Tibial artery (tissue), 4 donors: ENCODE measurements at regions not wholly inside any gene's neighbourhood (a gene's known extent, or its start where the extent isn't known, plus 50 kb on each side); places are given as distances from the start of the nearest gene placed in this dataset.

Source experiments
- DNase-seq, 2 donors: peaks; one replicate each; pipeline ENCODE4 v3.0.0-alpha.2; 2019
- H3K27ac ChIP-seq, 2 donors: fragments of 200-600 bp; sonication (generic) in 1 of 2; 1 replicate in 1 of 2; 2 replicates in 1 of 2; pipeline ENCODE4 v1.5.1; 2018 to 2019; ENCODE audit warnings: mild to moderate bottlenecking in 1 of 2
- H3K27me3 ChIP-seq, 2 donors: fragments of 200-600 bp; sonication (generic) in 1 of 2; one replicate each; pipeline versions ENCODE4 v1.5.1 to v1.6.0; 2016 to 2019
- H3K36me3 ChIP-seq, 3 donors: fragments of 200-600 bp; sonication (generic) in 2 of 3; one replicate each; pipeline ENCODE4 v1.5.1; 2016 to 2019; ENCODE audit warnings: mild to moderate bottlenecking in 2 of 3
- H3K4me1 ChIP-seq, 4 donors: fragments of 200-600 bp; sonication (generic) in 2 of 4; 1 replicate in 3 of 4; 2 replicates in 1 of 4; pipeline ENCODE4 v1.5.1; 2016 to 2019
- H3K4me3 ChIP-seq, 2 donors: fragments of 200-600 bp; sonication (generic) in 1 of 2; 1 replicate in 1 of 2; 2 replicates in 1 of 2; pipeline ENCODE4 v1.5.1; 2018 to 2019; ENCODE audit warnings: mild to moderate bottlenecking in 2 of 2
- H3K9me3 ChIP-seq, 3 donors: fragments of 200-600 bp; sonication (generic) in 1 of 3; one replicate each; pipeline ENCODE4 v1.5.1; 2016 to 2019
- intact Hi-C: fragments of 100-400 bp; cut with DNase I; formaldehyde crosslinking; loops from one replicate; pipeline ENCODE4 v1.15.0; 2023; ENCODE audit warnings: low total_unique reads
- TF ChIP-seq, protein P1 (sequence below), 2 experiments: fragments of 200-600 bp in 1 of 2; fragments of 450-650 bp in 1 of 2; IDR thresholded peaks; one replicate each; pipeline ENCODE4 v1.5.1; 2017 to 2019; ENCODE audit warnings: antibody characterized with exemption in 2 of 2, mild to moderate bottlenecking in 1 of 2, moderate library complexity in 1 of 2

GRCh38 chr13:62305756-62306155, 890.1 kb upstream of the PCDH20 start:
- TF ChIP-seq, protein P1, sequence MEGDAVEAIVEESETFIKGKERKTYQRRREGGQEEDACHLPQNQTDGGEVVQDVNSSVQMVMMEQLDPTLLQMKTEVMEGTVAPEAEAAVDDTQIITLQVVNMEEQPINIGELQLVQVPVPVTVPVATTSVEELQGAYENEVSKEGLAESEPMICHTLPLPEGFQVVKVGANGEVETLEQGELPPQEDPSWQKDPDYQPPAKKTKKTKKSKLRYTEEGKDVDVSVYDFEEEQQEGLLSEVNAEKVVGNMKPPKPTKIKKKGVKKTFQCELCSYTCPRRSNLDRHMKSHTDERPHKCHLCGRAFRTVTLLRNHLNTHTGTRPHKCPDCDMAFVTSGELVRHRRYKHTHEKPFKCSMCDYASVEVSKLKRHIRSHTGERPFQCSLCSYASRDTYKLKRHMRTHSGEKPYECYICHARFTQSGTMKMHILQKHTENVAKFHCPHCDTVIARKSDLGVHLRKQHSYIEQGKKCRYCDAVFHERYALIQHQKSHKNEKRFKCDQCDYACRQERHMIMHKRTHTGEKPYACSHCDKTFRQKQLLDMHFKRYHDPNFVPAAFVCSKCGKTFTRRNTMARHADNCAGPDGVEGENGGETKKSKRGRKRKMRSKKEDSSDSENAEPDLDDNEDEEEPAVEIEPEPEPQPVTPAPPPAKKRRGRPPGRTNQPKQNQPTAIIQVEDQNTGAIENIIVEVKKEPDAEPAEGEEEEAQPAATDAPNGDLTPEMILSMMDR (IDR thresholded peaks at IDR 0.05), result no peak
- Histone ChIP-seq H3K27me3 (no peaks in the 10 kb centered on the region), H3K4me1 (no peaks in the 10 kb centered on the region), H3K36me3 (no peaks in the 10 kb centered on the region), H3K9me3 (no peaks in the 10 kb centered on the region), H3K4me3 (no peak overlapping the region), H3K27ac (no peak overlapping the region)
- no peak for DNase-seq
- intact Hi-C loops, result no loop called here

DNA sequence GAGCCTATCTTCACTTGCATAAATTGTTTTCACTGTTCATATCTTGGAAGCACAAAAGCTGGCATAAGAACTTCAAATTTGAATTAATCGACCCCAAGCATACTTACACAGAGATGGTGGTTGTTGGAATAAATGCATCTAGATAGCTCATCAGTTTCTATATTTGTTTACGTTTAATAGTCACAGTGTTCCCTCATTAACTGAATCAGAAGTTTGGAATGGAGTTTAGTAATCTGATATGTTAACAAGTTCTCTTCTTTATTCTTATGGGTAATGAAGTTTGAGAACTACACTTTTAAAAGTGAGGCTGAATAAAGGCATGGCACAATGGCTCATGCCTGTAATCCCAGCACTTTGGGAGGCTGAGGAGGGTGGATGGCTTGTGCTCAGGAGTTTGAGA, 886.7 kb upstream of the PCDH20 start:
- TF ChIP-seq, protein P1 (IDR thresholded peaks at IDR 0.05), result no peak
- intact Hi-C loops, result no loop called here
- DNase-seq, result no peak

GRCh38 chr13:62299988-62300387, 884.3 kb upstream of the PCDH20 start:
- intact Hi-C loops, result no loop called here
- TF ChIP-seq, protein P1 (IDR thresholded peaks at IDR 0.05), result no peak
- H3K36me3 ChIP-seq, result no peaks in the 10 kb centered on the region
- no peak for DNase-seq
- H3K4me1 ChIP-seq, result no peaks in the 10 kb centered on the region
- H3K27ac ChIP-seq, result no peak overlapping the region
- H3K9me3 ChIP-seq, result no peaks in the 10 kb centered on the region
- no peaks in the 10 kb centered on the region for H3K27me3 ChIP-seq
- H3K4me3 ChIP-seq, result no peak overlapping the region

More for the DNA sequence above, 886.7 kb upstream of the PCDH20 start:
- H3K27me3 ChIP-seq, result no peaks in the 10 kb centered on the region
- no peaks in the 10 kb centered on the region for H3K36me3 ChIP-seq
- H3K4me3 ChIP-seq, result no peak overlapping the region
- no peaks in the 10 kb centered on the region for H3K9me3 ChIP-seq
- no peaks in the 10 kb centered on the region for H3K4me1 ChIP-seq
- H3K27ac ChIP-seq, result no peak overlapping the region

GRCh38 chr13:62296812-62297211, 881.2 kb upstream of the PCDH20 start:
- intact Hi-C loops, result no loop called here
- TF ChIP-seq, protein P1 (IDR thresholded peaks at IDR 0.05), result no peak
- Histone ChIP-seq H3K36me3 (no peaks in the 10 kb centered on the region), H3K9me3 (no peaks in the 10 kb centered on the region), H3K4me1 (no peaks in the 10 kb centered on the region), H3K27me3 (no peaks in the 10 kb centered on the region), H3K4me3 (no peak overlapping the region), H3K27ac (no peak overlapping the region)
- no peak for DNase-seq

DNA sequence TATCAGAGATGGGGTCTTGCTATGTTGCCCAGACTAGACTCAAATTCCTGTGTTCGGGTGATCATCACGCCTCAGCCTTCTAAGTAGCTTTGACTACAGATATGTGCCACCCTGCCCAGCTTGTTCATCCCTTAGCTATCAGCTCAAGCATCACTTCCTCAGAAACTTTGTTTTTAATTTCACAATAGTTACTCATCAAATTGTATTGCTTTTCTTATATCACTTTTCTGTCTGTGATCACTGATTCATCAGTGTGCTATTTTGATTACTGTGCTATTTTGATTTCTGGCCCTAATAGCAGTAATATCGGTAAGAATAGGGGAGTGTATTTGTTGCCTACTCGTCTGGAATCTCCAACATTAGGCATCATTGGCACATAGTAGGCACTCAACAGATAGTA, 878.6 kb upstream of the PCDH20 start:
- DNase-seq, result no peak
- Histone ChIP-seq H3K27ac (no peak overlapping the region), H3K9me3 (no peaks in the 10 kb centered on the region), H3K4me1 (no peaks in the 10 kb centered on the region), H3K4me3 (no peak overlapping the region), H3K27me3 (no peaks in the 10 kb centered on the region), H3K36me3 (no peaks in the 10 kb centered on the region)
- intact Hi-C loops, result no loop called here
- TF ChIP-seq, protein P1 (IDR thresholded peaks at IDR 0.05), result no peak
